CD4-positive, alpha-beta T cell treated with Interleukin-15 for 4 hours (primary cell): ENCODE measurements at regions not wholly inside any gene's neighbourhood (a gene's known extent, or its start where the extent isn't known, plus 50 kb on each side); places are given as distances from the start of the nearest gene placed in this dataset.
"Not testable (repeated sequence)": the region's sequence is repeated elsewhere in the genome, so short reads cannot be mapped to it uniquely, and the experiment has no call there.

Source experiments
- DNase-seq: peaks from one replicate; pipeline ENCODE4 v3.0.0-alpha.2; 2020; ENCODE audit warnings: low spot score

DNA sequence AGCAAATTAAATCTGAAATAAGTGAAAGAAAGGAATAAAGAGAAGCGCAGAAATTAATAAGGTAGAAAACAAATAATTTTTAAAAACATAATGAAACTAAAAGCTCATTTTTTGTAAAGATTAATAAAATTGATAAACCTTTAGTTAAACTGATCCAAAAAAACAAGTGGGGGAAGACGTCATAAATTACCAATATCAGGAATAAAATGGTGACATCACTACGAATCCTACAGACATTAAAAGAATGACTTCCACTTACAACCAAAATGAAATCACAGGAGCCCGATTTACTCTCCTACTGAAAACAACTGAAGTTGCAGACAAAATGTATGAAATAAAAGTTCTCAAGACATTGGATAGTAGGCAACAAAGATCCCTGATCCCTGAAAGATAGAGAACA is 68.1 kb upstream of the IFFO2 start:
- no peak for DNase-seq

DNA sequence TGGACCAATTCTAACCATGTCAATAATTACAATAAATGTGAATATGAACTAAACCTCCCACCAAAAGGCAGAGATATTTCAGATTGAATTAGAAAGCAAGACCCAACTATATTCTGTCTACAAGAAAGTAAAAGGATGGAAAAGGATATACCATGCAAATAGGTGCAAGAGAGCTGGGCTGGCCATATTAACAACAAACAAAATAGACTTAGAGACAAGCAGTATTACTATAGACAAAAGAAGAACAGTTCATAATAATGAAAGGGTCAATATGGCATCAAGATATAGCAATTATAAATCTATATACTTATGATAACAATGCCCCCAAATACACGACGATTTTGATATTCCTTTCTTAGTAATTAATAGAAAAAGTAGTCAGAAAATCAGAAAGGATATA is 67.3 kb upstream of the IFFO2 start:
- no peak for DNase-seq

DNA sequence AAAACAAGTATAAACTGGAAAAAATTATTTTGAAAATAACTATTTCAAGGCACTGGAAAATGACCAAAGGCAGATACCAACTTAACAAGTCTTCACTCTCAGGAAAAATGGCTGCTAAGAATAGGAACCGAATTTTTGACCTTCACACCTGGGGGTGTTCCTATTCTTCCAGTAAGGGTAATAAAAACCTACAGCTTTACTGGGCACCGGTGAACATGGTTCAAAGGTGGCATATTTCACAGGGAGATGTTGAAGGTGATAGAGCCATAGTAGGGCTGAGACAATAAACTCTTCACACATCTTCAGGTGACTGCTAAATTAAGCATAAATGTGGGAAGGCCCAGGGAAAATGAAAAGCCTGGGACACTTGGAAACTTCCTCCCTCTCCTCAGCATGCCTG is 65.4 kb upstream of the IFFO2 start:
- no peak for DNase-seq

DNA sequence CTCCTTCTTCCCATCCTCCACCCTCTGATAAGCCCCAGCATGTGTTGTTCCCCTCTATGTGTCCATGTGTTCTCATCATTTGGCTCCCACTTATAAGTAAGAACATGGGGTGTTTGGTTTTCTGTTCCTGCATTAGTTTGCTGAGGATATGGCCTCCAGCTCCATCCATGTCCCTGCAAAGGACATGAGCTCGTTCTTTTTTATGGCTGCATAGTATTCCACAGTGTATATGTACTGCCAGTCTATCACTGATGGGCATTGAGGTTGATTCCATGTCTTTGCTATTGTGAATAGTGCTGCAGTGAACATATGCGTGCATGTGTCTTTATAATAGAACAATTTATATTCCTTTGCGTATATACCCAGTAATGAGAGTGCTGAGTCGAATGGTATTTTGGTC is 62.8 kb upstream of the IFFO2 start:
- DNase-seq: not testable (repeated sequence)

DNA sequence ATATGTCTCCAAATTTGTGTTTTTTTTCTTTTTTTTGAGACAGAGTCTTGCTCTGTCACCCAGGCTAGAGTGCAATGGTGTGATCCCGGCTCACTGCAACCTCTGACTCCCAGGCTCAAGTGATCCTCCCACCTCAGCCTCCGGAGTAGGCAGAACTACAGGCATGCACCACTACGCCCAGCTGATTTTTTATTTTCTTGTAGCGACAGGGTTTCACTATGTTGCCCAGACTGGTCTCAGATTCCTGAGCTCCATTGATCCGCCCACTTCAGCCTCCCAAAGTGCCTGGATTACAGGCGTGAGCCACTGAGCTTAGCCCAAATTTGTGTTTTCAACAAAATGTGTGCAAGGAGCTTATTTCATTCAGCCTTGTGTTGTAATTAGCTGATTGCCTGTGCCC is 59.0 kb upstream of the IFFO2 start:
- DNase-seq: no peak

DNA sequence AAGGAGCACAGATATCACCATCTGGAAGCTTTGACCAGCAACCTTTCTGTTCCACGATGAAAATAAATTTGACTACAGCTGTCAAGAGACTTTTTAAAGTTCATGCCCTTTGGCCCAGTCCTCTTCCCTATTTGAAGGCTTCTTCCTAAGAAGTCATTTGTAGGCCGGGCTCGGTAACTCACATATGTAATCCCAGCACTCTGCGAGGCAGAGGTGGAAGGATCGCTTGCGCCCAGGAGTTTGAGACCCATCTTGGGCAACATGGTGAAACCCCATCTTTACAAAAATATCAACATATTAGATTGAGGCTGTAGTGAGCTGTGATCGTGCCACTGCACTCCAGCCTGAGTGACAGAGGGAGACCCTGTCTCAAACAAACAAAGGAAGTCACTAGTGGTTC is 58.3 kb upstream of the IFFO2 start:
- DNase-seq: no peak

DNA sequence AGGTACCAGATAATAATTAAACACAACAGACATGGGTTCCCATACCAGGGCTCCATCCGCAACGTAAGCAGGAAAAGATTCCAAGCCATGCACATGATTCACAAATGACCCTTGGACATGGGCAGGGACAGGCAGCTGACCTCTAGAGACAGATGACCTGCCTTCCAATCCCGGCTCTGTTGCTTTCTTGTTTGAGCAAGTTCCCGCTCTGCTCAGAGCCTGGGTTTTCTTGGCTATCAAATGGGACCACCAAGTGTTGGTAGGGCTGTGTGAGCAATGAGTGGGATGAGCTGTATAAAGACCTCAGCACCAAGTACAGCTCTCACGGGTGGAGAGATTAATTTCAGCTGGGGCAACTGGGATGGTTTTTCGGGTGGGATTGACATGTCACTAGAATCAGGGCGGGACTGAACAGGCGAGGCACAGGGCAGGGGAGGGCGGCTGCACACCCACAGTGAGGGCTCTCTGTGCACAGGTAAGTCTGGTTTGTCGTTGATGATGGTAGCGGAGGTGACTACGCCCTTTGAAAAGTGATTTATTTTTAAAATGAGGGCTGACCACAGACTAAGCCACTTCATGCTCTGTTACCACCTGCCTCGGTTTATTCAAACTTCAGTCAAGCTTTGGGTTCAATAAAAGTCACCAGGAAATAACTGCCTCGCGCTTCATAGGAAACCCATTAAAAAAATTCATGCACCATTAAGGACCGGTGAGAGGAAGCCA is 57.5 kb upstream of the IFFO2 start:
- DNase-seq: no peak

DNA sequence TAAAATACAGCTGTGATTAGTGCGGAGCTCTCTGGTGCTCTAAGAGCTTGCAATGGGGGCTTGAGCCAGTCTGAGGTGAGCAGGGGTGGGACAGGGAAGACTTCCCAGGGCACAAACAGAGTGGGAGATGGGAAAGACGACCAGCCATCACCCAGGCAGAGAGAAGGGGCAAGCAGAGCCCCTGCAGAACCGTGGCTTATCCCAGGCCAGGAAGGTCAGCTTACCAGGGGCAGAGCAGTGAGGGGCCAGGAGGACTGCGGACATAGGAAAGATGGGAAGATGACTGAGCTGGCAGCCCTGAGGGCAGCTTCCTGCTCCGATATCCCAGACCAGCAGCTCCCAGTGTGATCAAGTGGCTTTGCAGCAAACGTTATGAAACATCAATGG is 55.4 kb upstream of the IFFO2 start:
- DNase-seq: no peak

DNA sequence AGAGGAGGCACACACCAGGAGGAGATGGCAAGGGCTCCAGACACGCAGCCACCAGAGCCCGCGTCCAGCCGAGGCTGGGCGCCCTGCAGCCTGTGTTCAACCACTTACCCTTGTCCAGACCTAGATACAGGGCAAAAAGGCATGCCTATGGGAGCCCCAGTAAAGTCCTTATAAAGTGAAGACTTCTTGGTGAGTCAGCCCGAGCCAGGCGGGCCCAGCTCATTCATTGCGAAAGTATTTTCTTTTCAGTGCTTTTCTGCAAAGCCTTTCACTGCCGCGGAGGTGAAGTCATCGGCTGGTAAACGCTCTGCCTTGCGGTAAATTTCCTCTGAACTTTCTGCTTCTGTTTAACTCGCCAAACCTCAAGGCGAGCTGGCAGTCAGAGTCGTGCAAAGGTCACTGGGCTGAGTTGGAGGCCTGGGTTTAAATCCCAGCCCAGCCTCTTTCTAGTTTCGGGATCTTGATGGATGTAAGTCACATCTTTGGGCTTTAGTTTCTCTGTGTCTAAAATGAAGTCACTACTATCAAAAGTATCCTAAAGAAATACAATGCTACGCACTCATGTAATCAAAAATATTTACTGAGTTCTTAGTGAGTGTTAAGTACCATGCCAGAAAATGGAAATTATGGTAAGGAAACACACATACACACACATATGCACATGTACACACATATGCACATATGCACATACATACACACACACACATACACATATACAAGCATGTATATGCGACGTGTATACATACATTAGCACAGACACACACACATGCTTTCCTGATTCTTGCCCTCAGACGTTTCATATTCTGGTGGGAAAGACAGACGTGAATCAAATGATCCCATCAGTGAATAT is 54.7 kb upstream of the IFFO2 start:
- peak; percentile 55 for DNase-seq

DNA sequence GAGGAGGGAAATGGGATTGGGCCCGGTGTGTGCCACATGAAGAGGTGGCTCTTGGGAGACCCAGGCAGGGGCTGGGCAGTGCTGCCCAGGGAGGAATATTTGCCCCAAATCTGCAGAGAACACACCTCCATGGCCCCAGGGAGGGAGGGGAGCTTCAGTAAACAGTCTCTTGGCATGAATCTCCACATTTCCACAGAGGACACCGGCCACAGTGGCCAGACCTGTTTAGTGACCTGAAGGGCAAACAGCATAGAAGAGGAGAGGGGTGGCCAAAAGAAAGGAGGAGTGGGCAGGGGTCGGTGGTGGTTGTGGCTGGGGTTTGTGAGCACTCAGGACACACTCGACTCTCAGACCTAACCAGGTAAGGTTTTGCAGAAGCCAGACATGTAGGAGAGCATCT is 54.0 kb upstream of the IFFO2 start:
- no peak for DNase-seq

DNA sequence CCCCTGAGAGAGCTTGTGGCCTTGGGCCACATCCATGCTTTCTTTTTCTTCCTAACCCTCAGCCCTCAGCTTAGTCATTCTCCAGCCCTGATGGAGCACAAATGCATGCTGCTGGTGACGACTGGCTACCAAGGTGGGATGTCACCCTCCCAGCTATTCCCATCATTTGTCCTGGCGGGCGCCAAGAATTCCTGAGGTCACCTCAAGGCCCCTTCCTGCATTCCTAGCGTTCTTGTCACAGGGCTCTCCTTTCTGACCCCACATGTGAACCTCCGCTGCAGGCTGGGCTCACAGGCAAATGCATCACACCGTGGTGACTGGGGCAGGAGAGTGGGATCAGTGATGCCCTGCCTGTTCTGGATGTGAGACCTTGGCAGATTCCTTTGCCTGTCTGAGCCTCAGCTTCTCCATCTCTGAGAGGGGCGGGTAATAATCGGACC is 53.4 kb upstream of the IFFO2 start:
- DNase-seq: no peak

DNA sequence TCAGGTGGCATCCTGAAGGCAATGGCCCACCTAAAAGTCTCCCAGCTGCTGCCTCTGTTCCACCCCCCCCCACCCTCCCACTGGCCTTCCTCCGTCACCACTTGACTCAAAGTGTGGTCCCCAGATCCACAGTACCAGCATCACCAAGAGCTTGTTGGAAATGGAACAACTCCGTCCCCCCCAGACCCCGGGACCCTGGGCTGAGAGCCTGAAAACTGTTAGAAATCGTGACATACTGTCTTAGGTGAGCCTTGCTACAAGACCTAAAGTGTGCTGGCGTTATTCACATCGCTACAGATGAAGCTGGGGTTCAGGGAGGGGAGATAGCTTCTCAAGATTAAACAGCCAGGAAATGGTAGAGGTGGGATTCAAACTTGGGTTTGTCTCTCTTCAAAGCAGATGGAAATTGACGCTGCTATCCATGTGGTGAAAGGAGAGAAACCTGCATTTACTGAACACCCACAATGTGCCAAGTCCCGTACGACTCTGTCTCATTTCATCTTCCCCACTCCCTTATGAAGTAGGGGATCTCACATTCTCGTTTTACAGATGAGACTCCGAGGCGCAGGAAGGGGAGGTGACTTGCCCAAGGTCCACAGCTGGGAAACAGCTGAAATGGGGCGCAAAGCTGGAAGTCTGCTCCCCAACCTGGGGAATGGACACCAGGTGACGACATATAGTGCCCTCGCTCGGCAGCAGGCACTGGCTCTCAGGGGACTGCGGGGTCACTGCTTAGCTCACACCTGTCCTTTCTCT is 52.8 kb upstream of the IFFO2 start:
- DNase-seq: no peak

DNA sequence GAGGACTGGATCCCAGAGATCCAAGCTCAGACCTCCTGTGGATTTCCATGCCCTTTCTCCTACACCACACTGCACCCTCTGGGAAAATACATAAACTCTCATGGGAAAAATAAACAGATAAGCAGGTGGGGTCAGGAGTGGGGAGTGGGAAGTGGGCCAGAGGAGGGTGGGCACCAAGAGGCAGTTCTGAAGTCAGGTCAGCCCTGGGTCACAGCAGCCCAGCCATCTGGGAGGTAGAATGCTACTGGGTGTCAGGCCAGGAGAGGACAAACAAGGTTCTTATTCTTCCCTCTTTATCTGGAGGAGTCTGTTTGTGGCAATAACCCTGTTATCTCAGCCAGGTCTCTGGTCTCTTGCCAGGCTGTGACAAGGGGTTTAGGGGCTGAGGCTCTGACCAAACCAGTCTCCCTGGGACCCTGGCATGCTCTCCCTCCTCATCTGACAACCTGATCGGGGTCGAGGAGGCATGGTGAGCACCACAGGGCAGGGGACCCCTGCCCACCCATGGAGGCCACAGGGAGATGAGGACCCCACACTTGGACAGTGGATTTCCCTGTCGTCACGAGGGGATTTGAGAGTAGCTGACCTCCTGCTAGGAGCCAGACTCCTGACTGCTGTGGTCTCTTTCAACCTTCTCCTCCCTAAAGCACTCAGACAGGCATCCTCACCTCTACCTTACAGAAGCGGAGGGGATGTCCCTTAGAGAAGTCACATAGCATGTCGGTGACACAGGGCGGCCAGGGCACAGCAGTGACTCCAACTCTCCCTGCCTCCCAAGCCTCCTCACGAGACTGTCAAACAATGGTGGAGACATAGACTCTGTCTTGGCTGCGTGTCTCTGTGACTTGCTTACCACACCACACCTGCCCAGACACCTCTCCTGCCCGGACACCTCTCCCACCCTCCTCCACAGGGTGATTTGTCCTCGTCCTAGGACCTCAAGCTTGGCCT is 51.3 kb upstream of the IFFO2 start:
- DNase-seq: no peak

DNA sequence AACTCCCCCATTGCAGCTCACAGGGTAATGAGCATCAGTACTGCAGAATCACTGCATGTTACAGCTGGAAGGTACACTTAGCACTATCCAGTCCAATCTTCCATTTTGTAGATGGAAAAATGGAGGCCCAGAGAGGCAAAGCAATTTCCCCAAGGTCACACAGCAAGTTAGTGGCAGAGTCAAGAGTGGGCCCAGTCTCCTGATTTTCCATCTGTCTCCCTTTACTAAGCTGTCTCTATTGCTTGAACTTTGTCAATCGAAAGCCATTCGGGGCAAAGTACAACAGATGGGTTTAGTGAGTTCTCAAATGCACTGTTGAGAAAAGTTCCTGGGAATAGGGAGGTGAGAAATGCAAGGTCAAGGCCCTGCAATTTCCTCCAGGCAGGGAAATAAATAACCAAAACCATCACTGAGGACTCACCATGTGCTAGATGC is 50.4 kb upstream of the IFFO2 start:
- no peak for DNase-seq
